Neuronal stem cell (in vitro differentiated cells): ENCODE measurements at regions not wholly inside any gene's neighbourhood (a gene's known extent, or its start where the extent isn't known, plus 50 kb on each side); places are given as distances from the start of the nearest gene placed in this dataset.
A peak's percentile ranks its signal among the peaks of the same experiment; 100 is the strongest.

Experiments
- DNase-seq: peaks from one replicate; pipeline ENCODE4 v3.0.0-alpha.2; 2013; ENCODE audit warnings: low spot score
- H2AFZ ChIP-seq: one replicate; pipeline ENCODE4 v1.6.1; 2013; ENCODE audit warnings: mild to moderate bottlenecking, low read length, inconsistent platforms
- H2AK5ac ChIP-seq: 2 replicates; pipeline ENCODE4 v1.6.1; 2013; ENCODE audit warnings: low read depth, mild to moderate bottlenecking, inconsistent platforms, low read length, moderate library complexity, mixed read lengths
- H2BK120ac ChIP-seq: 2 replicates; pipeline ENCODE4 v1.6.1; 2013; ENCODE audit warnings: low read depth, mild to moderate bottlenecking, inconsistent platforms, low read length, moderate library complexity, mixed read lengths
- H2BK12ac ChIP-seq: one replicate; pipeline ENCODE4 v1.6.1; 2013; ENCODE audit warnings: low read length, inconsistent platforms
- H2BK15ac ChIP-seq: 2 replicates; pipeline ENCODE4 v1.6.1; 2013; ENCODE audit warnings: mild to moderate bottlenecking, low read length, inconsistent platforms, mixed read lengths
- H2BK5ac ChIP-seq: one replicate; pipeline ENCODE4 v1.6.1; 2013; ENCODE audit warnings: inconsistent platforms, mild to moderate bottlenecking, low read length, moderate library complexity
- H3K14ac ChIP-seq: one replicate; pipeline ENCODE4 v1.6.1; 2013; ENCODE audit warnings: low read length, inconsistent platforms
- H3K18ac ChIP-seq: 2 replicates; pipeline ENCODE4 v1.6.1; 2013; ENCODE audit warnings: low read length, inconsistent platforms
- H3K23ac ChIP-seq: 2 replicates; pipeline ENCODE4 v1.6.1; 2013; ENCODE audit warnings: low read depth, mild to moderate bottlenecking, mixed read lengths, low read length, inconsistent platforms; ENCODE audit not compliant: poor library complexity
- H3K27ac ChIP-seq: replicated peaks from 3 replicates; pipeline ENCODE4 v1.5.1; 2013; ENCODE audit warnings: low read length, inconsistent platforms
- H3K27me3 ChIP-seq, 3 experiments: 2 replicates each; pipeline ENCODE4 v1.6.1; 2013; ENCODE audit warnings: low read length in 3 of 3, mild to moderate bottlenecking in 2 of 3, inconsistent platforms in 1 of 3, low read depth in 1 of 3, mixed read lengths in 1 of 3, moderate library complexity in 1 of 3; ENCODE audit not compliant: control insufficient read depth in 3 of 3, insufficient read depth in 3 of 3
- H3K36me3 ChIP-seq, 2 donors: replicated peaks in 1 of 2; 2 replicates each; pipeline ENCODE4 v1.6.1; 2013; ENCODE audit warnings: low read length in 2 of 2; ENCODE audit not compliant: control insufficient read depth in 2 of 2, insufficient read depth in 2 of 2
- H3K4ac ChIP-seq: 2 replicates; pipeline ENCODE4 v1.6.1; 2013; ENCODE audit warnings: inconsistent platforms, mild to moderate bottlenecking, low read length, moderate library complexity
- H3K4me1 ChIP-seq, 2 donors: 1 replicate in 1 of 2; 2 replicates in 1 of 2; pipeline ENCODE4 v1.6.1; 2013; ENCODE audit warnings: low read length in 2 of 2, low read depth in 1 of 2; ENCODE audit not compliant: control insufficient read depth in 2 of 2, insufficient read depth in 1 of 2
- H3K4me2 ChIP-seq: one replicate; pipeline ENCODE4 v1.6.1; 2013; ENCODE audit warnings: mild to moderate bottlenecking, low read length, inconsistent platforms; ENCODE audit not compliant: insufficient read depth, poor library complexity, severe bottlenecking
- H3K4me3 ChIP-seq, 2 donors: 2 replicates each; pipeline ENCODE4 v1.5.1; 2013; ENCODE audit warnings: low read length in 2 of 2, mild to moderate bottlenecking in 2 of 2, inconsistent platforms in 1 of 2, moderate library complexity in 1 of 2
- H3K79me1 ChIP-seq: one replicate; pipeline ENCODE4 v1.6.1; 2013; ENCODE audit warnings: low read depth, mild to moderate bottlenecking, inconsistent platforms, low read length, moderate library complexity
- H3K9ac ChIP-seq: one replicate; pipeline ENCODE4 v1.6.1; 2013; ENCODE audit warnings: mild to moderate bottlenecking, low read depth, low read length, inconsistent platforms; ENCODE audit not compliant: poor library complexity
- H3K9me3 ChIP-seq, 2 donors: replicated peaks in 1 of 2; 2 replicates each; pipeline versions ENCODE3 to v1.6.1; 2013; ENCODE audit warnings: low read length in 2 of 2, mild to moderate bottlenecking in 2 of 2, inconsistent platforms in 1 of 2, low read depth in 1 of 2, mixed read lengths in 1 of 2, moderate library complexity in 1 of 2; ENCODE audit not compliant: control insufficient read depth in 2 of 2, insufficient read depth in 1 of 2
- H4K8ac ChIP-seq: one replicate; pipeline ENCODE4 v1.6.1; 2013; ENCODE audit warnings: low read depth, mild to moderate bottlenecking, inconsistent platforms, low read length, moderate library complexity
- H4K91ac ChIP-seq: one replicate; pipeline ENCODE4 v1.6.1; 2013; ENCODE audit warnings: low read length, low read depth, mild to moderate bottlenecking, inconsistent platforms; ENCODE audit not compliant: poor library complexity
- WGBS, 2 donors: extraction: QIAGEN DNeasy Blood & Tissue Kit; methylation state at CpG; one replicate each; pipeline ENCODE4 v1.1.7; 2013; ENCODE audit warnings: missing lambda C conversion rate in 2 of 2, mixed read lengths in 1 of 2; ENCODE audit not compliant: insufficient read length in 2 of 2, insufficient replicate concordance in 1 of 2; ENCODE audit errors: extremely low coverage in 2 of 2; 5-methylcytosine and 5-hydroxymethylcytosine counted together

- Histone ChIP-seq H3K4me1 (no peaks in the 10 kb centered on the region), H3K4me2 (no peak overlapping the region), H3K18ac (no peak overlapping the region), H4K91ac (no peak overlapping the region), H2BK5ac (no peak overlapping the region), H3K9ac (no peak overlapping the region), H3K4ac (no peak overlapping the region), H2BK120ac (no peak overlapping the region), H3K14ac (peak overlapping the region; percentile 82), H3K27me3 (peaks cover 0 to 47% (median 0%) of the 10 kb centered on the region in 3 experiments), H2AFZ (no peak overlapping the region), H2BK12ac (no peak overlapping the region), H3K79me1 (no peaks in the 10 kb centered on the region), H3K27ac (no peak overlapping the region), H3K36me3 (no peaks in the 10 kb centered on the region), H3K4me3 (peak overlapping the region in 1 of 2 donors; percentile 4), H2AK5ac (no peak overlapping the region), H2BK15ac (no peak overlapping the region), H3K9me3 (peaks cover 0 to 54% of the 10 kb centered on the region in 2 donors), H3K23ac (no peak overlapping the region), H4K8ac (no peak overlapping the region)
- DNase-seq: no peak
- WGBS, 2 donors: no CpG with 5 or more reads among the region's 7 CpGs
Observed at GRCh38 chr14:105879503-105879866, 353.1 kb downstream of the TMEM121 start.

- no peak overlapping the region for H3K14ac ChIP-seq
- H4K91ac ChIP-seq: no peak overlapping the region
- no peak overlapping the region for H4K8ac ChIP-seq
- no peak for DNase-seq
- no peak overlapping the region for H3K18ac ChIP-seq
- no peak overlapping the region for H2BK12ac ChIP-seq
- no peak overlapping the region for H3K27ac ChIP-seq
- H2BK15ac ChIP-seq: no peak overlapping the region
- H3K79me1 ChIP-seq: no peaks in the 10 kb centered on the region
- H3K36me3 ChIP-seq: no peaks in the 10 kb centered on the region
- peak overlapping the region in 1 of 2 donors; percentile 4 for H3K4me3 ChIP-seq
- WGBS, 2 donors: no CpG with 5 or more reads among the region's 14 CpGs
- H3K4me2 ChIP-seq: no peak overlapping the region
- H2BK5ac ChIP-seq: no peak overlapping the region
- H3K27me3 ChIP-seq: peaks cover 0 to 49% (median 0%) of the 10 kb centered on the region in 3 experiments
- no peak overlapping the region for H2BK120ac ChIP-seq
- no peak overlapping the region for H2AFZ ChIP-seq
- no peaks in the 10 kb centered on the region for H3K4me1 ChIP-seq
- no peak overlapping the region for H3K4ac ChIP-seq
- no peak overlapping the region for H2AK5ac ChIP-seq
- H3K9ac ChIP-seq: no peak overlapping the region
- no peak overlapping the region for H3K23ac ChIP-seq
- peaks cover 0 to 57% of the 10 kb centered on the region in 2 donors for H3K9me3 ChIP-seq
Observed at GRCh38 chr14:105879867-105880561, 353.6 kb downstream of the TMEM121 start.

- H4K91ac ChIP-seq: no peak overlapping the region
- H2AFZ ChIP-seq: no peak overlapping the region
- H3K36me3 ChIP-seq: no peaks in the 10 kb centered on the region
- no peaks in the 10 kb centered on the region for H3K4me1 ChIP-seq
- no peak overlapping the region for H2AK5ac ChIP-seq
- no CpG with 5 or more reads among the region's 11 CpGs for WGBS, 2 donors
- H4K8ac ChIP-seq: no peak overlapping the region
- DNase-seq: no peak
- no peaks in the 10 kb centered on the region for H3K79me1 ChIP-seq
- H3K4me3 ChIP-seq: no peak overlapping the region
- H3K4me2 ChIP-seq: no peak overlapping the region
- H3K14ac ChIP-seq: no peak overlapping the region
- H3K27ac ChIP-seq: no peak overlapping the region
- no peak overlapping the region for H2BK12ac ChIP-seq
- no peak overlapping the region for H2BK15ac ChIP-seq
- H3K9me3 ChIP-seq: peaks cover 0 to 61% of the 10 kb centered on the region in 2 donors
- no peak overlapping the region for H2BK5ac ChIP-seq
- no peak overlapping the region for H3K9ac ChIP-seq
- no peak overlapping the region for H2BK120ac ChIP-seq
- H3K18ac ChIP-seq: no peak overlapping the region
- H3K23ac ChIP-seq: no peak overlapping the region
- H3K4ac ChIP-seq: no peak overlapping the region
- H3K27me3 ChIP-seq: peaks cover 0 to 49% (median 0%) of the 10 kb centered on the region in 3 experiments
Observed at GRCh38 chr14:105880616-105881015, 354.2 kb downstream of the TMEM121 start.

GRCh38 chr14:105881021-105881930, 354.9 kb downstream of the TMEM121 start:
- peaks cover 0 to 60% of the 10 kb centered on the region in 2 donors for H3K9me3 ChIP-seq
- no peaks in the 10 kb centered on the region for H3K4me1 ChIP-seq
- H4K8ac ChIP-seq: no peak overlapping the region
- H2BK15ac ChIP-seq: no peak overlapping the region
- H3K18ac ChIP-seq: no peak overlapping the region
- no peaks in the 10 kb centered on the region for H3K36me3 ChIP-seq
- H3K23ac ChIP-seq: no peak overlapping the region
- H2BK12ac ChIP-seq: no peak overlapping the region
- H2AFZ ChIP-seq: no peak overlapping the region
- H4K91ac ChIP-seq: no peak overlapping the region
- no peak overlapping the region for H3K4ac ChIP-seq
- H3K79me1 ChIP-seq: no peaks in the 10 kb centered on the region
- H2BK5ac ChIP-seq: no peak overlapping the region
- no peak overlapping the region for H2AK5ac ChIP-seq
- H3K4me3 ChIP-seq: no peak overlapping the region
- no peak overlapping the region for H3K27ac ChIP-seq
- no peak overlapping the region for H3K14ac ChIP-seq
- no peak for DNase-seq
- H3K4me2 ChIP-seq: no peak overlapping the region
- peaks cover 0 to 49% (median 0%) of the 10 kb centered on the region in 3 experiments for H3K27me3 ChIP-seq
- H3K9ac ChIP-seq: no peak overlapping the region
- no peak overlapping the region for H2BK120ac ChIP-seq
- no CpG with 5 or more reads among the region's 18 CpGs for WGBS, 2 donors
